ENCODE measurements at regions not wholly inside any gene's neighbourhood (a gene's known extent, or its start where the extent isn't known, plus 50 kb on each side); places are given as distances from the start of the nearest gene placed in this dataset.
"Not testable (repeated sequence)": the region's sequence is repeated elsewhere in the genome, so short reads cannot be mapped to it uniquely, and the experiment has no call there.

DNA sequence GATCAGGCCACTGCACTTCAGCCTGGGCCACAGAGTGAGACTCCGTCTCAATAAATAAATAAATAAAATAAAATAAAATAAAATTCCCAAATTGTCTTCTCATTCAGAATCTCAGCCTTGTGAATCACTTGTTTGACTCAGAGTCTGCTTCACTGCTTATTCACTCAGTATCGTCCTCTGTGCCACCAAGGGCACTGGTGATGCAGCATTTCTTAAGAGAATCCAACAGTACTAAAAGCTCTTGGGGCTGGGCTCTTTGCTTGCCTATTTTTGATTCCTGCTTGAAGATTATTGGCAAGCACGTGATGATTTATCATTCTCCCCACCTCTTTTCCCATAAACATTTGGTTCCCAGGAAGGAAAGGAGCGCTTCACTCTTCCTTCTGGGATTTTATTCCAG, 54.8 kb upstream of the HMGB1 start:
- H3K27me3 ChIP-seq, result no peaks in the 10 kb centered on the region
- no peak overlapping the region for H3K4me3 ChIP-seq
- no peaks in the 10 kb centered on the region for H3K4me1 ChIP-seq
- no peak for DNase-seq
- H3K9me3 ChIP-seq (replicated peaks), result no peaks in the 10 kb centered on the region
- H3K36me3 ChIP-seq, result no peaks in the 10 kb centered on the region
- no peak overlapping the region for H3K27ac ChIP-seq

DNA sequence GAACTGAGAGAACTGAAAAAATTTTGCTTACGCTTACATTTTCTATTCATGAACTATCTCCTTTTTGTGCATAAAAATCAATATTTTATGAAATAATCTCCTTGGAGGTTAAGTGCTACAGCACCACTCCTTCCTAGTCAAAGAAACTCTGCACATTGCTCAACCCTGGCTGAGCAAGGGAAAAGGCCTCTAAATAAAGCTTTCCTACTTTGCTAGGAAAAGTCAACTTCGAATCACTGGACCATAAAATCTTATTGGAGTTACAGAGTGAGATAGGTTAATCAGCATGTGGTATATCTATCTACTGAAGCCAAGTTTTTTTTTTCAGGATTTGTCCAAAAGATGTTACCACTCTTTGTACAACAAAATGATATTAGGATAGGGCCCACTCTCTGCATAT, 57.5 kb upstream of the HMGB1 start:
- H3K36me3 ChIP-seq, result no peaks in the 10 kb centered on the region
- no peaks in the 10 kb centered on the region for H3K27me3 ChIP-seq
- H3K4me3 ChIP-seq, result no peak overlapping the region
- H3K4me1 ChIP-seq, result peaks cover 6% of the 10 kb centered on the region; the same call in 1 of the 2 replicates
- no peaks in the 10 kb centered on the region for H3K9me3 ChIP-seq (replicated peaks)
- DNase-seq, result no peak
- H3K27ac ChIP-seq, result no peak overlapping the region

DNA sequence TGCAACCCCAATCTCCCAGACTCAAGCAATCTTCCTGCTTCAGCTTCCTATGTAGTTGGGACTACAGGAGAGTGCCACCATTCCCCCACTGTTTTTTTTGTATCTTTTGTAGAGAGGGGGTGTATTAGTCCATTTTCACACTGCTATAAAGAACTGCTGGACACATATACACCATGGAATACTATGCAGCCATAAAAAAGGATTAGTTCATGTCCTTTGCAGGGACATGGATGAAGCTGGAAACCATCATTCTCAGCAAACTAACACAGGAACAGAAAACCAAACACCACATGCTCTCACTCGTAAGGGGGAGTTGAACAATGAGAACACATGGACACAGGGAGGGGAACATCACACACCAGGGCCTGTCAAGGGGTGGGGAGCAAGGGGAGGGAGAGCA, 58.1 kb upstream of the HMGB1 start:
- DNase-seq, result not testable (repeated sequence)

DNA sequence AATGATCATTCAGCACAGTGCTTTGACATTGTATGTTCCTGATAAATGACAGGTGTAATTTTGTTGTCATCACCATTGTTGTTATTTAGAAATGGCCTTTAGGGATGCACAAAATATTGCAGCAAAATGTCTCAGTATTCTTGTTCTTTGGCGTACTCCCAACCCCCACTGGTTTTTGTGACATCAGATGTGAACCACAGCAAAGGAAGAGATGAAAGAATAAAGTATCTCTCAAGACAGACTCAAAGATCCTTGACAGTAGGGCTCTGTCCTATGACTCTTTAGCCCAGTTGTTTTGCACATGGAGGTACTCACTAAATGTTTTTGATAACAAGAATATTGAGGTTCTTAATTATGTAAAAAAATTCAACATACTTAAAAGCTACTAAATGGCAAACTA, 59.5 kb upstream of the HMGB1 start:
- H3K4me3 ChIP-seq; H3K36me3 ChIP-seq; H3K27ac ChIP-seq; H3K9me3 ChIP-seq (replicated peaks); DNase-seq; H3K4me1 ChIP-seq; H3K27me3 ChIP-seq: not testable (repeated sequence)

More for the DNA sequence above, 58.1 kb upstream of the HMGB1 start:
- not testable (repeated sequence) for H3K36me3 ChIP-seq; H3K4me3 ChIP-seq; H3K27ac ChIP-seq; H3K27me3 ChIP-seq; H3K4me1 ChIP-seq; H3K9me3 ChIP-seq (replicated peaks)

GRCh38 chr13:30526612-30527495, 61.1 kb upstream of the HMGB1 start:
- Histone ChIP-seq H3K27ac (no peak overlapping the region), H3K36me3 (no peaks in the 10 kb centered on the region), H3K9me3 (replicated peaks) (0 out of 2 replicates have a peak, but pooled peaks cover 4% of the 10 kb centered on the region), H3K27me3 (no peaks in the 10 kb centered on the region), H3K4me1 (peaks cover 8% of the 10 kb centered on the region; the same call in 1 of the 2 replicates), H3K4me3 (no peak overlapping the region)
- no peak for DNase-seq

DNA sequence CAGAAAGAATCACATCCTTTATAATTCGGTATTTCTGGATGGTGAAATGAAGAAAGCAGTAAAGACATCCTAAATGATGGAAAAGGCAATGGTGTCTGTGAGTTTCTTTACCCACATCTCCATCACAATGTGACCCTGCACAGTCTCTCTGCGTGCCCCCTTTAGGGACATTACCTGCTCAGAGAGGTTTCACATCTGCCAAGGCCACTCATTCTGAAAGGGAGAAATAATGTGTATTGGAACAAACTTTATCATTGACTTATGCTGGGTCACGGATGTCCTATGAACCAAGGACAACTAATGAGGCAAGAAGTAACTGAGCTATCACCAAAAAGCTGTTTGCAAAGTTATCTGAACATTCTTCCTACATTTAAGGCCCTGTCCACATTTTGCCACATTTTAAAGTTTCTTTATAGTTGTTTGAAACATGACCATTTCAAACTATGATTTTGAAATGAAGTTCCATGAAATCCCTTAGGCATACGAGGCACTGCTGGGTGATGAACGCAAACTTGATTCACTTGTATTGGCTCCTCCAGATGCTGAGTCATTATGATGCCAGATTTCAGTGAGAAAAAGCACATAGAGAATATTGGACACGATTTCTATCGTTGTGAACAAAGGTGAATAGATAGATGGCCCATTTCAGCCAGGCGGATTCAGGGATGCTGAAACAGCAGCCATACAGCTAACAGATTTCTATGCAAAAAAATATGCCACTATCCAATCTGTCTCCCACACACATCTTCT, 63.5 kb upstream of the HMGB1 start:
- Histone ChIP-seq H3K4me3 (no peak overlapping the region), H3K27me3 (no peaks in the 10 kb centered on the region), H3K27ac (no peak overlapping the region), H3K36me3 (no peaks in the 10 kb centered on the region), H3K9me3 (replicated peaks) (0 out of 2 replicates have a peak, but pooled peaks cover 4% of the 10 kb centered on the region), H3K4me1 (peaks cover 8% of the 10 kb centered on the region; the same call in 1 of the 2 replicates)
- no peak for DNase-seq

- no peaks in the 10 kb centered on the region for H3K27me3 ChIP-seq
- no peaks in the 10 kb centered on the region for H3K36me3 ChIP-seq
- no peaks in the 10 kb centered on the region for H3K4me1 ChIP-seq
- no peak for DNase-seq
- no peaks in the 10 kb centered on the region for H3K9me3 ChIP-seq (replicated peaks)
- H3K27ac ChIP-seq, result no peak overlapping the region
- no peak overlapping the region for H3K4me3 ChIP-seq
Measured at GRCh38 chr13:30535046-30535445, 69.3 kb upstream of the HMGB1 start.

DNA sequence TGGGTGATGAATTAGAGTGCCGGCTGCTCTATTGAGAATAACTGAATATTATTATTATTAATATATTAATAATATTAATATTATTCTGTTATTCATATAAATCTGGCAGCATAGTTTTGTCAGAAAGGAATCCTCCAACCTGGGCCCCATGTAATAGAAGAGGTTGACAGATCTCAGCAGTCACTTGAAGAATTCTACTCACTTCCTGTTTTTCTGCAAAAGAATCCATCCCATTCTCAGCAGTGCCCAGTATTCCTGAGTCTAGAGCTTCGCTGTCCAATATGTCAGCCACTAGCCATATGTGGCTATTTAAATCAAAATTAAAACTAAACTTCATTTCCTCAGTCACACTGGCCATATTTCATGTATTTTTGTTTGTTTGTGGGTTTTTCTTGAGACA, 72.4 kb upstream of the USPL1 start:
- no peaks in the 10 kb centered on the region for H3K4me1 ChIP-seq
- H3K27ac ChIP-seq, result no peak overlapping the region
- DNase-seq, result no peak
- H3K4me3 ChIP-seq, result no peak overlapping the region
- no peaks in the 10 kb centered on the region for H3K36me3 ChIP-seq
- no peaks in the 10 kb centered on the region for H3K27me3 ChIP-seq
- no peaks in the 10 kb centered on the region for H3K9me3 ChIP-seq (replicated peaks)

- H3K27ac ChIP-seq; H3K27me3 ChIP-seq; H3K36me3 ChIP-seq; H3K9me3 ChIP-seq (replicated peaks); H3K4me3 ChIP-seq; DNase-seq; H3K4me1 ChIP-seq: not testable (repeated sequence)
Measured at GRCh38 chr13:30548046-30548445, 69.7 kb upstream of the USPL1 start.

GRCh38 chr13:30551189-30551588, 66.5 kb upstream of the USPL1 start:
- peak in 1 of 2 experiments; percentile 54 for DNase-seq
- no peak overlapping the region for H3K27ac ChIP-seq

DNA sequence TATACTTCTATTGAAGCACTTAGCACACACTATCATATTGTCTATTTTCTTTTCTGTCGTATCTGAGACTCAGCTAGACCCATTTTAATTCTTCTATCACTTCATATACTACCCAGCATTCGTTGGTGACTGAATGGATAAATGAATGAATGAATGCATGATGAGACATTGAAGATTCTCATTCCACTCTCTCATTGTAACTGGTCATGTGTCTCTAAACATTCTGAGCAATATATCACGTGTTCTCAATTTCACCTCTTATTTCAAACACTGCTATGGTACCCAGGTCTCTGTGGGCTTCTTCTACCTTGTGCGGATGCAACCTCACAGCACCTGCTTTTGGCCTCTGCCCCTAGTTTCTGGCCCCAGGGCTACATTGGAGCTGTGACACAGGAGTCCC, 65.2 kb upstream of the USPL1 start:
- Histone ChIP-seq H3K27ac (no peak overlapping the region), H3K4me1 (no peaks in the 10 kb centered on the region), H3K9me3 (replicated peaks) (no peaks in the 10 kb centered on the region), H3K27me3 (no peaks in the 10 kb centered on the region), H3K36me3 (no peaks in the 10 kb centered on the region), H3K4me3 (no peak overlapping the region)
- DNase-seq, result no peak

More at GRCh38 chr13:30551189-30551588, 66.5 kb upstream of the USPL1 start:
- Histone ChIP-seq H3K36me3 (no peaks in the 10 kb centered on the region), H3K27me3 (no peaks in the 10 kb centered on the region), H3K4me1 (no peaks in the 10 kb centered on the region), H3K9me3 (replicated peaks) (no peaks in the 10 kb centered on the region), H3K4me3 (no peak overlapping the region)

GRCh38 chr13:30559274-30559673, 58.4 kb upstream of the USPL1 start:
- H3K4me3 ChIP-seq, result no peak overlapping the region
- 0 out of 2 replicates have a peak, but pooled peaks cover under 1% of the 10 kb centered on the region for H3K27me3 ChIP-seq
- H3K36me3 ChIP-seq, result no peaks in the 10 kb centered on the region
- no peak overlapping the region for H3K27ac ChIP-seq
- H3K9me3 ChIP-seq (replicated peaks), result no peaks in the 10 kb centered on the region
- no peaks in the 10 kb centered on the region for H3K4me1 ChIP-seq
- DNase-seq, result no peak

DNA sequence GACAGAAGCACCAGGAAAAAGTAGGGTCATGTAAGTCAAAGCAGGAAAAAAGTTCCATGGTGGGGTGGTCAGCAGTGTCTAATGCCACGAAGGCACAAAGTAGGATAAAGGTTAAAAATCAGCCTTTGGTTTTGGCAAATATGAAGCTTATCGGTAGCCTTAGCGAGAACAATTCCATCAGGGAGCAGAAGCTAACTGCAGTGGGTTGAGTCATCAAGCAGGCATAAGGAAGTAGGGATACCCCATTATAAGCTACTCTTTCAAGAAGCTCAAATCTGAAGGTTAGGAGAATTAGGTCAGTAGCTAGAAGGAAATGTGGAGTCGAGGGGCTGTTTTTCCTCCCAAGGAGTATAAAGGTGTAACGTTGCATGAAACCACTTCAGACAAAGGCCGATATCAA, 57.5 kb upstream of the USPL1 start:
- H3K27ac ChIP-seq, result no peak overlapping the region
- no peaks in the 10 kb centered on the region for H3K36me3 ChIP-seq
- no peaks in the 10 kb centered on the region for H3K9me3 ChIP-seq (replicated peaks)
- no peak overlapping the region for H3K4me3 ChIP-seq
- H3K27me3 ChIP-seq, result 0 out of 2 replicates have a peak, but pooled peaks cover 4% of the 10 kb centered on the region
- no peak for DNase-seq
- H3K4me1 ChIP-seq, result no peaks in the 10 kb centered on the region

DNA sequence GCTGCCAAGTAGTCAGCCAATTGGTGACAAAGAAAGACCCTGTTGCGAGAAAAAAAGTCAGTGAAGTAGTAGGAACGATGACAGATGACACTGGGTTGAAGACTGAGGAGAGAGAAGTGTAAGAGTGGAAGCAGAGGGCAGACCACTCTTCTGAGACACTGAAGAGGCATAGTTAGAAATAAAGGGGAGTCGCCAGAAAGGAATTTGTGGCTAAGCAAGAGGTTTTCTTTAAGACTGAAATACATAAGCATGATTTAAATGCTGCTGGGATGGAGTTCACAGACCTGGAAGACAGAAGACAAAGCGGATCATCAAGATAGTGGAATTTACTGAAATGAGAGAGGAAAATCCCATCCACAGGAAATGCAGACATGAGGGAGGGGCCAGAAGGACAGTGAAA, 56.2 kb upstream of the USPL1 start:
- DNase-seq, result no peak
- Histone ChIP-seq H3K27me3 (0 out of 2 replicates have a peak, but pooled peaks cover 4% of the 10 kb centered on the region), H3K36me3 (no peaks in the 10 kb centered on the region), H3K4me3 (no peak overlapping the region), H3K27ac (no peak overlapping the region), H3K4me1 (no peaks in the 10 kb centered on the region), H3K9me3 (replicated peaks) (no peaks in the 10 kb centered on the region)

DNA sequence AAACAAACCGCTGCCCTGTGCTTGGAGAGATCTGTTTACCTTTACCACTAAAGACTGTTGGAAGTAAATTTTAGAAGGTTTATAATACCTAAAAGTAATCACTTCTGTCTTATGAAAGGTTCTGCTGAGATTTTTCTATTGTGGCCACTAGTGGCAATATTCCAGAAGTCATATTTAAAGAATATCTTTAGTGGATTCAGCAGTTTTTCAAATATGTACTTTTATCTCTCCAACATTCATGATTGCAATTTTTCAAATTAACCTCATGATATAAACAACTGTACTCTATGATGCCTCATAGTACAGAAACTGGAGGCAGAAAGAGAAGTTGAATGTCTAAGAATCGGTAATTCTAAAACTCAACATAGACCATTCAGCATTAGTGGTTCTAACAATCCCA, 53.2 kb upstream of the USPL1 start:
- 0 out of 2 replicates have a peak, but pooled peaks cover 4% of the 10 kb centered on the region for H3K27me3 ChIP-seq
- no peaks in the 10 kb centered on the region for H3K9me3 ChIP-seq (replicated peaks)
- no peak overlapping the region for H3K4me3 ChIP-seq
- H3K36me3 ChIP-seq, result no peaks in the 10 kb centered on the region
- no peak overlapping the region for H3K27ac ChIP-seq
- no peaks in the 10 kb centered on the region for H3K4me1 ChIP-seq
- no peak for DNase-seq
